NCI-H2107 (cell line): ENCODE measurements at regions not wholly inside any gene's neighbourhood (a gene's known extent, or its start where the extent isn't known, plus 50 kb on each side); places are given as distances from the start of the nearest gene placed in this dataset.

ENCODE experiments used
- DNase-seq: peaks from one replicate; lab custom pipeline; 2025; lab: John Stamatoyannopoulos, UW

DNA sequence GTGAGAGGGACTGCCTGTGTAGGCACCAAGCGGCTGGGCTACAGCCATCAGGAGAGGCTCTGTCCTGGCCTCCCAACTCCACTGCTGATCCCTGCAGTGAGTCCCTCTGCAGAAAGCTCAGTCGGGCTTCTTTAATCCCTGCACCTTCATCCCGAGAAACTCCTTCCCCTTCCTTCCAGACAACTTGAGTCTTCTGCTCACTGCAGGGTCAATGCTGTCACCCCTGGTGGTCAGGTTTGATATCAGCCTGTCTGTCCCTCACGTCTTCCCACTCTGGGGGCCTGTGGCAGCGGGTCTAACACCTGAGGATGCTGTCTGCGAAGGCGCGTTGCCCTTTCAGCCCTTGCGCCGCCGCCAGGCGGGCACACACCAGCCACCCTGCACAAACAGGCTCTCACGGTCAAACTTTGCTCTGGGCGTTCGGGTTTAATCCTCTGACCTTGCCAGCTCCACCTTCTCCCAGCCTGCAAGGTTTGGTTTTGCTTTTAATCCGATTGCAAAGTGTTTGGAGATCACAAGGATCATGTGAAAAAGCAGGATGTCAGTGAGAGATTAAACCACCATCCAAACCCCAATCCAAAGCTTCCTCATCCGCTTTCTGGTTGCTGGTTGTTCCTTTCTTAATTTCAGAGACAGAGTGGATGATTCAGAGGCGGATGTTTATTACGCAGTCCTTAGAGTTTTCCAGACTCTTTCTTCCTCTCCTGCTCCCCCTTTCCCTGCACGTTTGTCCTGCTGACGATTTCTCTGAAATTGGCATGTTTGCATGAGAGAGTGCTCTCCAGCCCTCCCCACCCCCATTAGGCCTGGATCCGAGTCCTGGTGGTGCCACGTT, 74.8 kb upstream of the SLC34A2 start:
- no peak for DNase-seq

DNA sequence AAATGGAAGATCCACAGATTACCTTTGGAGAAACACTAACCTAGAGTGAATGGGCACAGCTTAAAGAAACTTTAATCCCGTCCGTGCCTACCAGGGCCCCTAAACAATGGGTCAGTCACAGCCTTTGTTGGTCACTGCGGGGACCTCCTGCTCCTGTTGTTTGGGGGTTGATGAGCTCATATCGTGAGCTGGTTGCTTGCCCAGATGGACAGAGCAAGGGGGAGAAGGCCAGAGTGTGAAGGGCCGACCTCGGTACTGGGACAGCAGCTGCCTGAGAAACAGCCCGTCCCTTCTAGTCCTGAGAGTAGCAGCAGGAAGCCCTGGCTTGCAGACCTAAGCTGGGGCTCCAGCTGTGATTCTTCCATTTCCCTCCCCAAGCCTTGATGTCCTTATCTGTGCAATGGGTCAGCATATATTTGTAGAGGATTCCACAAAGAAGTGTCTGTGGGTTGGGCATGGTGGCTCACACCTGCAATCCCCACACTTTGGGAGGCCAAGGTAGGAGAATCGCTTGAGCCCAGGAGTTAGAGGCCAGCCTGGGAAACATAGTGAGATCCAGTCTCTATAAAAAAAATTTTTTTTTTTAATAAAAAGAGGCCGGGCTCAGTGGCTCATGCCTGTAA, 69.6 kb upstream of the SLC34A2 start:
- no peak for DNase-seq

GRCh38 chr4:25588206-25588605, 67.4 kb upstream of the SLC34A2 start:
- DNase-seq: no peak

DNA sequence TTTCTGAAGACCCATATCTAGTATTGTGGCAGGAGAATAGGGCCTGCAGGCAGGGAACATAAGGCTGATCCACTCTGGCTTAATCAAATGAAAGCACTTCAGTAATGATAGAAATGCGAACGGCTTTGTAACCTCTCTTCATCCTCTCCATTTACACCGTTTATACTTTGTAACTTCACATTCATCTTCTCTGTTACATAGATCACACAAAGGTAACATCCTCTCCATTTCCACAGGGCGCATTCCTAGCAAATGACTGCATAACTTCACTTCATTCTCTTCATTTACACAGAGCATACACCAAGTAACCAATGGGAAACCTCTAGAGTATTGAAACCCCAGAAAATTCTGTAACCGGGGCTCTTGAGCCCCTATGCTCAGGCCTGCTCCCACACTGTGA, 65.5 kb upstream of the SLC34A2 start:
- DNase-seq: no peak

DNA sequence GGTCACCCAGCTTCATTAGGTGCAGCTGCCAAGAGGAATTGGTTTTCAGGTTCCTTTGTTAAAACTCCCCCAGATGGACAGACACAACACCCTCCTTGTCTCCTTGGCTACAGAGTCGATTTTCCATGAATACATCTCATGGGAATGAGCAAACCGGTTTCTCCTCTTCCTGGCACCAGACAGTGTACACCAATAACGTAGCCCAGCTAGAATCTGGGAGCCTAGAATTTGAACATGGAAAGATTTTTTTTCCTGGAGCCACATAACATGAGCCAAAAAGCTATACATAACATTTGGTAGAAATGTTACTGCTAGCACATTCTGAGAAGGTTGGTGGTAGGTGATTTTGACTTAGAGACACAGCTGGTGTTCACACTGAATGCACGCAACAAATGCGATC, 62.9 kb upstream of the SLC34A2 start:
- DNase-seq: no peak
